ACC112 (cell line): ENCODE measurements at regions not wholly inside any gene's neighbourhood (a gene's known extent, or its start where the extent isn't known, plus 50 kb on each side); places are given as distances from the start of the nearest gene placed in this dataset.

Experiments used
- H2AFZ ChIP-seq: fragments of 200-600 bp; sonication (generic); one replicate; pipeline ENCODE4 v1.6.0; 2017; ENCODE audit warnings: antibody characterized with exemption, low read length; ENCODE audit not compliant: unreplicated experiment
- H3K27ac ChIP-seq: fragments of 200-600 bp; sonication (generic); 2 replicates; pipeline ENCODE4 v1.5.1; 2014; ENCODE audit warnings: low read depth, mild to moderate bottlenecking, antibody characterized with exemption, low read length, moderate library complexity
- H3K27me3 ChIP-seq: fragments of 200-600 bp; sonication (generic); 2 replicates; pipeline ENCODE4 v1.6.1; 2014; ENCODE audit warnings: mild to moderate bottlenecking, antibody characterized with exemption, low read length, moderate library complexity, mixed read lengths; ENCODE audit not compliant: insufficient read depth
- H3K36me3 ChIP-seq: fragments of 200-600 bp; sonication (generic); 2 replicates; pipeline ENCODE4 v1.6.1; 2016; ENCODE audit warnings: mild to moderate bottlenecking, antibody characterized with exemption, low read length, moderate library complexity, mixed read lengths; ENCODE audit not compliant: insufficient read depth
- H3K4me1 ChIP-seq: fragments of 200-600 bp; sonication (generic); one replicate; pipeline ENCODE4 v1.6.1; 2016; ENCODE audit warnings: low read length, mixed read lengths; ENCODE audit not compliant: insufficient read depth, unreplicated experiment, control insufficient read depth
- H3K4me3 ChIP-seq: fragments of 200-600 bp; sonication (generic); 2 replicates; pipeline ENCODE4 v1.5.1; 2014; ENCODE audit warnings: mild to moderate bottlenecking, low read depth, low read length
- H3K79me2 ChIP-seq: fragments of 200-600 bp; sonication (generic); one replicate; pipeline ENCODE4 v1.6.0; 2016; ENCODE audit warnings: low read length; ENCODE audit not compliant: control insufficient read depth, unreplicated experiment, insufficient read depth

GRCh38 chr7:157467496-157468212 lies 130.8 kb downstream of the DNAJB6 start:
- peaks cover 9% of the 10 kb centered on the region for H3K4me1 ChIP-seq
- no peaks in the 10 kb centered on the region for H3K36me3 ChIP-seq
- H2AFZ ChIP-seq: no peak overlapping the region
- H3K4me3 ChIP-seq: no peak overlapping the region
- peaks cover 49% of the 10 kb centered on the region for H3K27me3 ChIP-seq
- H3K27ac ChIP-seq: no peak overlapping the region
- H3K79me2 ChIP-seq: no peaks in the 10 kb centered on the region

DNA sequence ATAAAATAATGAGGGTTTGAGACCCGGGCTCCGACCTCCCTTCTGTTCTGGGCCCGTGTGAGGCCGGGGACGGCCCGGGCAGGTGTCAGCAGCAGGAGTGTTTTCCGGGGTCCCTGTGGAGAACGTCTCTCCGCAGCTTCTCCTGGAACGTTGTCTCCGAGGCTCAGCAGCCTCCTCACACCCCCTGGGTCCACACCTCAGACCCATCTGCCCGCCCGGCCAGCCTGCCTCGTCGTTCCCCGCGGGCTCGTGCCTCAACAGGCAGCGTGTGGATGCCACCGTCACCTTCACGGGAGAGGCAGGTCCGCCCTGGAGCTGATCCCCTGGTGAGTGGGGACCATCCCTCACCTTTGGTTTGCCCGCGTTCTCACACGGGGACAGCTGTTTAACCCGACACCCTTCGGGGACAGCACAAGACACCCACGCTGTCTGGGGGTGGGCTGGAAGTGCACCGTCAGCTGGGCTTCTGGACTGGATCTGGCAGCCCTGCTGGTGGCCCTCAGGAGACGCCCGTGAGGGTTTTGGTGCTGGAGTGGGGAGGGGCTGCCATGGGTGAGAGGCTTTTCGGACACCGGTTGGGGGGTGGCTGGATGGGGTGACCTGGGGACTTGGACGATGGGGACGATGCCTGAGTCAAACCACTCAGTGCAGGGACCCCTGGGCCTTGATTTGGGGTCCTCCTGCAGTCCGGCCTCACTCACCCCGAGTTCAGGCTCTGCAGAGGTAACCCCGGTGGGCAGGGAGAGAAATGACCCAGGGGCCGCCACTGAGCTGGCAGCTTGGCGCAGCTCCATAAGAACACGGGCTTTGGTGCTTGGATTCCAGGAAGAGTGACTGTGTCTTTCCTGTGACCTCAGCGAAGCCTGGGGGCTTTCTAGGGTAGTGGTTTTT lies 131.7 kb downstream of the DNAJB6 start:
- H3K4me3 ChIP-seq: no peak overlapping the region
- H3K27ac ChIP-seq: no peak overlapping the region
- no peak overlapping the region for H2AFZ ChIP-seq
- no peaks in the 10 kb centered on the region for H3K79me2 ChIP-seq
- H3K4me1 ChIP-seq: peaks cover 9% of the 10 kb centered on the region
- H3K27me3 ChIP-seq: peaks cover 49% of the 10 kb centered on the region
- H3K36me3 ChIP-seq: no peaks in the 10 kb centered on the region

DNA sequence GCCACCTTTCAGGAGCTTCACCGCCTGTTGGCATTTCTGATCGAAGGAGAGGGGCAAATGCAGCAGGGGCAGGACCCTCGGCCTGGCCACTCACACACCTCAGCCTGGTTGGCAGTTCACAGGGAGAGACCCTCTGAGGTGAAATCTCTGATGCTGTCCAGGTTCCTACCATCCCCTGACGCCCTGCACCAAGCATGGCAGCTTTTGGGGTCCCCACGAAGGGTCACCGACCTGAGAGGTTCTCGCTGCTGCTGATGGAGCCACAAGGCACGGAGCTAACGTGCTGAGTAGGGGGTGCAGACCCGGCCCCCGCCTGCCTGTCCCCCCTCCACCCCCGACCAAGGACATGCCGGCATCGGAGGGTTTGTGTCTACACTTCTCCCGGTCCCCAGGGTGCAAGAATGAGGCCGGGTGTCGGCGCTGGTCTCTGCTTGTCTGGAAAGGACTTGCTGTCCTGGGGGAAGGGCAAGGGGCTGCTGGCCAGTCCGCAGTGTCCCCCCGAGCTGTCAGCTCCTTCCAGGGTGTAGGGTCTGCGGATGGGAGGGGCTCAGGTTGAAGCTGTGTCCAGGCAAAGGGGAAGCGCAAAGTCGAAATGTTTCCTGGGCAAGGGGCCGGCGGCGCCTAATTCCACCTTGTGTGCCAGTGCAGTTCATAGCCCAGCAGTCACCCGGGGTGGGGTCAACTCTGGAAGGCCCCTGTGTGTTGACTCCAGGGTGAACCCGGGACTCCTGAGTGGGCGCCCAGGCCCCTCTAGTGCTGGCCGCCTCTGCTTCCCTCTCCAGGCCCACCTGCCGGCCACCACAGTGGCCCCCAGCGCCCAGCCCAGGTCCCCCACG lies 132.6 kb downstream of the DNAJB6 start:
- Histone ChIP-seq H3K4me3 (no peak overlapping the region), H3K4me1 (peaks cover 9% of the 10 kb centered on the region), H3K27me3 (peaks cover 44% of the 10 kb centered on the region), H2AFZ (no peak overlapping the region), H3K79me2 (no peaks in the 10 kb centered on the region), H3K36me3 (no peaks in the 10 kb centered on the region), H3K27ac (no peak overlapping the region)

DNA sequence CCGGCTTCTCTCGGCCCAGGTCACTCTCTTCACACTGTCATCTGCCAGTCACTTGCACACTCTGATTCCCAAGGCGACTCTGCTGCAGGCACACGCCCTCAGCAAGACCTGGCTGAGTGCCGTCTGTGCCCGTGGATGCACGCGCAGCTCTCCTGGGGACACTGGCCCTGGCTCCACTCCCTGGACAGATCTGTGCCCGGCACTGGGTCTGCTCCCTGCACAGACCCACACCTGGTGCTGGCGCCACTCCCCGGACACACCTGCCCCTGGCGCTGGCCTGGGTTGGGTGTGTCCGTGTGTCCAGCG lies 133.2 kb downstream of the DNAJB6 start:
- Histone ChIP-seq H3K4me3 (no peak overlapping the region), H3K36me3 (no peaks in the 10 kb centered on the region), H3K4me1 (peaks cover 9% of the 10 kb centered on the region), H3K27ac (no peak overlapping the region), H2AFZ (no peak overlapping the region), H3K27me3 (peaks cover 38% of the 10 kb centered on the region), H3K79me2 (no peaks in the 10 kb centered on the region)

DNA sequence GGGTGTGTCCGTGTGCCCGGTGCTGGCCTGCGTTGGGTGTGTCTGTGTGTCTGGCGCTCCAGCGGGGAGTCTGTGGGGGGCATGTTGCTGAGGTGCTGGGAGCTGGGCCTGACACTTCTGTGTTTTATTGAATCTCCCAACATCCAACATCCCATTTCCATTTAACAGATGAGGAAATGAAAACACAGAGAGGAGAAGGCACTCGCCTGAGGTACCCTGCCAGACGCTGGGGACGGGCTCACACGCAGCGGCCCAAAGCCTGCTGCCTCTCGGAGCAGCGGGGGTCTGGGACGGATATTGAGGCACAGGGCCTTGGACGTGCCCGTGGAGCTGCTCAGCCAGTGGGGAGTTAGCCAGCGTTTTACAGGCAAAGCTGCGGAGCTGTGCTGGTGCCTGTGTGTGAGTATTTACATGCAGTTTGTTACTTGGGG lies 133.9 kb downstream of the DNAJB6 start:
- peaks cover 30% of the 10 kb centered on the region for H3K27me3 ChIP-seq
- no peaks in the 10 kb centered on the region for H3K36me3 ChIP-seq

GRCh38 chr7:157471259-157472125 lies 134.7 kb downstream of the DNAJB6 start:
- no peak overlapping the region for H3K4me3 ChIP-seq
- peaks cover 23% of the 10 kb centered on the region for H3K27me3 ChIP-seq
- H3K27ac ChIP-seq: no peak overlapping the region
- H3K79me2 ChIP-seq: no peaks in the 10 kb centered on the region
- no peaks in the 10 kb centered on the region for H3K4me1 ChIP-seq
- no peaks in the 10 kb centered on the region for H3K36me3 ChIP-seq
- H2AFZ ChIP-seq: no peak overlapping the region

More for the DNA sequence above, 133.9 kb downstream of the DNAJB6 start:
- Histone ChIP-seq H3K4me1 (peaks cover 5% of the 10 kb centered on the region), H3K27ac (no peak overlapping the region), H2AFZ (no peak overlapping the region), H3K79me2 (no peaks in the 10 kb centered on the region), H3K4me3 (no peak overlapping the region)

GRCh38 chr7:157472311-157473050 lies 135.7 kb downstream of the DNAJB6 start:
- no peak overlapping the region for H2AFZ ChIP-seq
- H3K79me2 ChIP-seq: no peaks in the 10 kb centered on the region
- no peaks in the 10 kb centered on the region for H3K4me1 ChIP-seq
- H3K36me3 ChIP-seq: no peaks in the 10 kb centered on the region
- no peak overlapping the region for H3K27ac ChIP-seq
- peaks cover 13% of the 10 kb centered on the region for H3K27me3 ChIP-seq
- no peak overlapping the region for H3K4me3 ChIP-seq

GRCh38 chr7:157473051-157473569 lies 136.3 kb downstream of the DNAJB6 start:
- Histone ChIP-seq H3K4me3 (no peak overlapping the region), H3K27me3 (peaks cover 6% of the 10 kb centered on the region), H3K27ac (no peak overlapping the region), H3K79me2 (no peaks in the 10 kb centered on the region), H3K4me1 (no peaks in the 10 kb centered on the region), H3K36me3 (no peaks in the 10 kb centered on the region), H2AFZ (no peak overlapping the region)

DNA sequence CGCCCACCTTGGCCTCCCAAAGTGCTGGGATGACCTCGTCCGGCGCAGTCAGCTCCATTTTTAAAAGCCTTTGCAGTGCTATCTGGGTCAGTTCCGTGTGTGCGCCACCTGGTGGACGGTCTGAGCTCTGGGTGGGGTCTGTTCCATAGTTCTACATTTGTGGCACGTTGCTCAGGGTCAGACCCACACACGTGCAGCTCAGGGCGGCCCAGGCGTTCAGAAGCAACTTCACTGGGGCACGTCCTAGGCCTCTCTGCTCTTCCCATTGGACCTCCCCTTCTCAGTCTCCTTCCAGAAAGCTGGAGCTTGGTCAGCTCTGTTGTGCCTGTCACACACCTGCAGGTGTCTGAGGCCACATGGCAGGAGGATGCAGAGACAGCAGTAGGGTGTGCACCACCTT lies 137.9 kb downstream of the DNAJB6 start:
- no peaks in the 10 kb centered on the region for H3K27me3 ChIP-seq
- H3K36me3 ChIP-seq: no peaks in the 10 kb centered on the region
- H2AFZ ChIP-seq: no peak overlapping the region
- no peaks in the 10 kb centered on the region for H3K4me1 ChIP-seq
- no peaks in the 10 kb centered on the region for H3K79me2 ChIP-seq
- no peak overlapping the region for H3K4me3 ChIP-seq
- H3K27ac ChIP-seq: no peak overlapping the region
